Uterus (tissue), 3 donors: ENCODE measurements at regions not wholly inside any gene's neighbourhood (a gene's known extent, or its start where the extent isn't known, plus 50 kb on each side); places are given as distances from the start of the nearest gene placed in this dataset.
A peak's percentile ranks its signal among the peaks of the same experiment; 100 is the strongest.

Source experiments
- DNase-seq, 2 donors: peaks; one replicate each; pipeline ENCODE4 v3.0.0-alpha.2; 2019 to 2020
- H3K27ac ChIP-seq, 2 donors: fragments of 200-600 bp; sonication (generic); 1 replicate in 1 of 2; 2 replicates in 1 of 2; pipeline ENCODE4 v1.5.1; 2016 to 2018
- H3K27me3 ChIP-seq, 2 donors: fragments of 200-600 bp; sonication (generic); one replicate each; pipeline ENCODE4 v1.5.1; 2018 to 2019; ENCODE audit warnings: control low read depth in 1 of 2
- H3K36me3 ChIP-seq, 2 donors: fragments of 200-600 bp; sonication (generic); one replicate each; pipeline ENCODE4 v1.5.1; 2019; ENCODE audit warnings: control low read depth in 1 of 2
- H3K4me1 ChIP-seq, 2 donors: fragments of 200-600 bp; sonication (generic); one replicate each; pipeline ENCODE4 v1.5.1; 2018 to 2019; ENCODE audit warnings: control low read depth in 1 of 2
- H3K4me3 ChIP-seq, 2 donors: fragments of 200-600 bp; sonication (generic); 1 replicate in 1 of 2; 2 replicates in 1 of 2; pipeline ENCODE4 v1.5.1; 2018 to 2019; ENCODE audit warnings: mild to moderate bottlenecking in 1 of 2
- H3K9me3 ChIP-seq, 2 donors: fragments of 200-600 bp; sonication (generic); one replicate each; pipeline ENCODE4 v1.5.1; 2019; ENCODE audit warnings: control low read depth in 1 of 2
- POLR2A ChIP-seq, 2 donors: fragments of 450-650 bp; IDR thresholded peaks; one replicate each; pipeline ENCODE4 v1.6.1; 2016; ENCODE audit warnings: antibody characterized with exemption in 2 of 2, mild to moderate bottlenecking in 1 of 2, moderate library complexity in 1 of 2
- intact Hi-C: fragments of 100-400 bp; cut with DNase I; formaldehyde crosslinking; loops from one replicate; pipeline ENCODE4 v1.15.1; 2023; ENCODE audit warnings: low total_unique reads
- TF ChIP-seq, protein P1 (sequence below), 4 experiments: fragments of 200-600 bp in 2 of 4; fragments of 450-650 bp in 2 of 4; sonication (generic) in 2 of 4; IDR thresholded peaks; one replicate each; pipeline ENCODE4 v1.5.1; 2016 to 2019; ENCODE audit warnings: antibody characterized with exemption in 4 of 4, mild to moderate bottlenecking in 2 of 4, moderate library complexity in 1 of 4
- donor health status: DM: yes; HTN: yes; CAD: no.

- H3K9me3 ChIP-seq: peaks cover 0 to 3% of the 10 kb centered on the region in 2 donors
- intact Hi-C loops: no loop called here
- H3K4me3 ChIP-seq: no peak overlapping the region
- H3K36me3 ChIP-seq: no peaks in the 10 kb centered on the region
- H3K4me1 ChIP-seq: no peaks in the 10 kb centered on the region
- H3K27me3 ChIP-seq: no peaks in the 10 kb centered on the region
- DNase-seq: peak in 1 of 2 donors; percentile 4
- no peak overlapping the region for H3K27ac ChIP-seq
- TF ChIP-seq POLR2A (IDR thresholded peaks at IDR 0.05): no peak
- TF ChIP-seq, protein P1, sequence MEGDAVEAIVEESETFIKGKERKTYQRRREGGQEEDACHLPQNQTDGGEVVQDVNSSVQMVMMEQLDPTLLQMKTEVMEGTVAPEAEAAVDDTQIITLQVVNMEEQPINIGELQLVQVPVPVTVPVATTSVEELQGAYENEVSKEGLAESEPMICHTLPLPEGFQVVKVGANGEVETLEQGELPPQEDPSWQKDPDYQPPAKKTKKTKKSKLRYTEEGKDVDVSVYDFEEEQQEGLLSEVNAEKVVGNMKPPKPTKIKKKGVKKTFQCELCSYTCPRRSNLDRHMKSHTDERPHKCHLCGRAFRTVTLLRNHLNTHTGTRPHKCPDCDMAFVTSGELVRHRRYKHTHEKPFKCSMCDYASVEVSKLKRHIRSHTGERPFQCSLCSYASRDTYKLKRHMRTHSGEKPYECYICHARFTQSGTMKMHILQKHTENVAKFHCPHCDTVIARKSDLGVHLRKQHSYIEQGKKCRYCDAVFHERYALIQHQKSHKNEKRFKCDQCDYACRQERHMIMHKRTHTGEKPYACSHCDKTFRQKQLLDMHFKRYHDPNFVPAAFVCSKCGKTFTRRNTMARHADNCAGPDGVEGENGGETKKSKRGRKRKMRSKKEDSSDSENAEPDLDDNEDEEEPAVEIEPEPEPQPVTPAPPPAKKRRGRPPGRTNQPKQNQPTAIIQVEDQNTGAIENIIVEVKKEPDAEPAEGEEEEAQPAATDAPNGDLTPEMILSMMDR (IDR thresholded peaks at IDR 0.05): no peak
Measured at GRCh38 chr11:55172734-55173415, 89.1 kb upstream of the TRIM48 start.
